Calu3 (cell line): ENCODE measurements at regions not wholly inside any gene's neighbourhood (a gene's known extent, or its start where the extent isn't known, plus 50 kb on each side); places are given as distances from the start of the nearest gene placed in this dataset.

ENCODE experiments used
- BruUV-seq: library from RNA; stranded (reverse); fragments of 400-500 nt; replicated peaks from 2 replicates; lab custom pipeline; 2021; lab: Mats Ljungman, UMichigan
- CTCF ChIA-PET: fragments of 300-600 bp; sonication (Branson Sonifier 250); formaldehyde crosslinking; loops from one replicate; lab custom pipeline; 2022; ENCODE audit warnings: antibody characterized with exemption; lab: Charles Lee
- DNase-seq: peaks from one replicate; pipeline ENCODE4 v3.0.0; 2022
- H3K27ac Mint-ChIP-seq: one replicate; pipeline ENCODE4 v1.8.0; 2022; ENCODE audit warnings: mixed read lengths; ENCODE audit not compliant: unreplicated experiment
- H3K27me3 Mint-ChIP-seq: one replicate; pipeline ENCODE4 v1.8.0; 2022; ENCODE audit warnings: mixed read lengths; ENCODE audit not compliant: unreplicated experiment
- H3K36me3 Mint-ChIP-seq: one replicate; pipeline ENCODE4 v1.8.0; 2022; ENCODE audit warnings: mild to moderate bottlenecking, moderate library complexity, mixed read lengths; ENCODE audit not compliant: insufficient read depth, unreplicated experiment
- H3K4me1 Mint-ChIP-seq: one replicate; pipeline ENCODE4 v1.8.0; 2022; ENCODE audit warnings: mild to moderate bottlenecking, low read depth, mixed read lengths; ENCODE audit not compliant: unreplicated experiment
- H3K4me3 Mint-ChIP-seq: one replicate; pipeline ENCODE4 v1.8.0; 2022; ENCODE audit warnings: mild to moderate bottlenecking, low read depth, moderate library complexity, mixed read lengths; ENCODE audit not compliant: unreplicated experiment
- H3K9me3 Mint-ChIP-seq: one replicate; pipeline ENCODE4 v1.8.0; 2022; ENCODE audit warnings: low read depth, mixed read lengths; ENCODE audit not compliant: unreplicated experiment
- CTCF ChIP-seq: fragments of 200-600 bp; IDR thresholded peaks from one replicate; pipeline ENCODE4 v1.8.0; 2022; ENCODE audit warnings: antibody characterized with exemption; ENCODE audit not compliant: unreplicated experiment
- intact Hi-C: fragments of 100-400 bp; cut with micrococcal nuclease; formaldehyde crosslinking; loops from one replicate; pipeline ENCODE4 v1.10.0; 2022; ENCODE audit not compliant: unreplicated experiment

- Mint-ChIP-seq H3K4me3 (no peak overlapping the region), H3K4me1 (no peaks in the 10 kb centered on the region), H3K9me3 (no peaks in the 10 kb centered on the region), H3K36me3 (no peaks in the 10 kb centered on the region), H3K27me3 (peaks cover 73% of the 10 kb centered on the region), H3K27ac (no peak overlapping the region)
- TF ChIP-seq CTCF, result no peak
- intact Hi-C loops, result no loop called here
- CTCF ChIA-PET, result no interaction called here
- DNase-seq, result no peak
- no TSS peak for BruUV-seq
These were observed 68.2 kb upstream of the LSM14A start for GRCh38 chr19:34104096-34104495.

- no TSS peak for BruUV-seq
- H3K4me3 Mint-ChIP-seq, result no peak overlapping the region
- no peaks in the 10 kb centered on the region for H3K9me3 Mint-ChIP-seq
- H3K36me3 Mint-ChIP-seq, result no peaks in the 10 kb centered on the region
- no peak overlapping the region for H3K27ac Mint-ChIP-seq
- H3K4me1 Mint-ChIP-seq, result no peaks in the 10 kb centered on the region
- intact Hi-C loops, result no loop called here
- CTCF ChIA-PET, result no interaction called here
- H3K27me3 Mint-ChIP-seq, result peaks cover 73% of the 10 kb centered on the region
- DNase-seq, result no peak
- TF ChIP-seq CTCF, result no peak
These were observed 67.7 kb upstream of the LSM14A start for GRCh38 chr19:34104557-34104956.

DNA sequence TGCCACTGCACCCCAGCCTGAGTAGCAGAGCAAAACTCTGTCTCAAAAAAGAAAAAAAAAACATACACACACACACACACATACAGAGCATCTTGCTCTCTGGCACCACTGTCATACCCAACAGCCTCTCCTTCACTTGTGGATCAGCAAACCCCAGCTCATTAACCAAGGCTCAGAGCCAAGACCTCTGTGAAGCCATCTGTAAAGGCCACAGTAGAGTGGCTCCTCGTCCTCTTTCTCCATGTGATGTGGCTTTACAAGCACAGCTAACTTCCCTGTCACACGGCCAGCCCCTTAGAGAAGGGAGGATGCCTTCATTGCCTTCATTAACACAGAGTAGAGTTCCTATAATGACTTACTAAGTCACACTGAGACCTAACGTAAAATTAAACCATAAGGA lies 62.7 kb upstream of the LSM14A start:
- no peak overlapping the region for H3K27ac Mint-ChIP-seq
- CTCF ChIA-PET, result no interaction called here
- DNase-seq, result no peak
- no TSS peak for BruUV-seq
- H3K4me1 Mint-ChIP-seq, result no peaks in the 10 kb centered on the region
- H3K4me3 Mint-ChIP-seq, result no peak overlapping the region
- no peaks in the 10 kb centered on the region for H3K36me3 Mint-ChIP-seq
- no peaks in the 10 kb centered on the region for H3K9me3 Mint-ChIP-seq
- peaks cover 77% of the 10 kb centered on the region for H3K27me3 Mint-ChIP-seq
- no peak for TF ChIP-seq CTCF
- intact Hi-C loops, result no loop called here

DNA sequence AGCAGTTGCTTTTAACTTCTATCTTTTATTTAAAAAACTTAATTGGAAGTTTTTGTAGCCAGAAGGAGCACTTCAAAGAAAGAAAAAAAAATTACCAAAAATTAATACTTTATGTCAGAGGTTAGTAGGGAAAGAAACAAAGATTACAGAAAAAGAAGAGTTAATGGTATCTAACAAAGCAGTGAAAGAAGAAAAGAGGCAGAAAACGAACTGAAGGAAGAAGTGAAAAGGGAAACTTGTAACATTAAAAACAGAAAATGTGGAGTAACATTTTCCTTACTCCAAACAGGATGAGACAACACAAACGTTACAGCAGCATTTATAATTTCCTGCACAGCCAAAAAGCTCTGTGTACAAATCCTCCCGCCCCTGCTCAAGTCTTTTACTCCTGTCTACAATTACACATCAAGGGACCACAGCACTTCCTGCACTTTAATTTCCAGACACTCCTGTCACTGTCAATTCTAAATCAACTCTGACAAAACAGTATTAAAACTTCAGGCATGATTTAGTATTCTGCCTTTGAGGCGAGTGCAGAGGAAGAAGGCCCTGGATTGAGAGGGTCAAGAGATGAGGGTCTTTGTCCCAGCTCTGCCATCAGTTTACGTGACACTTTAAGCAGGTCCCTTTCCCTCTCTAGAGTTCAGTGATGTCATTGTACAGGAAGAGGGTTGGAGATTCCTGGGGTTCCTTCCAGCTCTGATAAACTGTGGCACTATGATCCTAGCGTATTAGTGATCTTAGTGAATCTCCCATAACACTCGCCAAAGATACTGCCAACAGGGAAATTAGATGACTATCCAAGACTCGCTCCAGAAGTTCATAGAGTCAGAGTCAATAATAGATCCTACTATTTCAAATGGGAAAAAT lies 53.2 kb upstream of the LSM14A start:
- CTCF ChIA-PET, result interaction anchor here (0.6 kb wide), 1 partner anchor 1944 kb away, joined by 4 read pairs; no protein-coding TSS in a partner anchor

More for the DNA sequence above, 53.2 kb upstream of the LSM14A start:
- H3K36me3 Mint-ChIP-seq, result no peaks in the 10 kb centered on the region
- no peak overlapping the region for H3K4me3 Mint-ChIP-seq
- no peak for TF ChIP-seq CTCF
- BruUV-seq, result no TSS peak
- peaks cover 80% of the 10 kb centered on the region for H3K27me3 Mint-ChIP-seq
- no peak overlapping the region for H3K27ac Mint-ChIP-seq
- no peaks in the 10 kb centered on the region for H3K4me1 Mint-ChIP-seq
- peaks cover 2% of the 10 kb centered on the region for H3K9me3 Mint-ChIP-seq
- intact Hi-C loops, result no loop called here
- DNase-seq, result no peak
